ENCODE measurements at regions not wholly inside any gene's neighbourhood (a gene's known extent, or its start where the extent isn't known, plus 50 kb on each side); places are given as distances from the start of the nearest gene placed in this dataset.

DNA sequence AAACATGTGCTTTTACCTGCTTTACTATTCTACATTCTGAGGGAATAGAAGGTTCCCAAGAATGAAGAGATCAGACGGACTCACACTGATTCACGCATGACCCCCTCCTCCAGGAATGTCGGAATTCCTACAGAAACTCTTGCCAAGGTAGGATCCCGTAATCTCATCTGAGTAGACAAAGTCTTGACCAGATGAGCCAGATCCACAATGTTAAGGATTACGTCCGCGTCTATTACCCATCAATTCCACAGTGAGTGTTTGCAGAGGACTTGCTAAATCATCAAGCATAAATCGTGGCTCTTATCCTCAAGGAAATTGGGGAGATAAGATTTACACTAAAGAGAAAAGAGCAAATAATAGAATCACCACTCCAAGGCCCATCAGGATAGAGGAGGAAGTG is 245.9 kb upstream of the FOXQ1 start:
- no peak for DNase-seq (ENCODE audit: low read depth, low spot score)

- no peak for DNase-seq (ENCODE audit: low read depth, low spot score)
Measured at GRCh38 chr6:1063671-1064355, 248.1 kb upstream of the FOXQ1 start.

GRCh38 chr6:1062786-1063545 is 248.9 kb upstream of the FOXQ1 start:
- peak; percentile 24 for DNase-seq (ENCODE audit: low read depth, low spot score)

DNA sequence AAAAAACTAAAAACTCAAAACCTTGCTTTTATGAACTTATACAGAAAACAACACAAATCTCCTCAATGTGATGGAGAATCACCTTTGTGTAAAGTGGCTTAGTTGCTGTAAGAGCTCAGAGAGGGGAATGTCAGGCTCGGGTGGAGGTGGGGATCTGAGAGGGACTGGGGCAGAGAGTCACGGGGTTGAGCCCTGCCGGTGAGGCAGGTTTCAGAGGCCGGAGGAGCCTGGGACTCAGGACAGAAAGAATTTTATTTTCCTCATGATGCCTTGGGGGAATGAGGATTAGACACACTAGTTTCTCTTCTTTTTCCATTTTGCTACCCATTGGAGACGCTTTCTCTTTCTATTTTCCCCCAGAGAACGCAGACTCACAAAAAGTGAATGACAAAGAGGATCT is 252.3 kb upstream of the FOXQ1 start:
- DNase-seq (ENCODE audit: low read depth, low spot score): peak; percentile 22

- DNase-seq (ENCODE audit: low read depth, low spot score): no peak
Measured at GRCh38 chr6:1057490-1058135, 254.3 kb upstream of the FOXQ1 start.

DNA sequence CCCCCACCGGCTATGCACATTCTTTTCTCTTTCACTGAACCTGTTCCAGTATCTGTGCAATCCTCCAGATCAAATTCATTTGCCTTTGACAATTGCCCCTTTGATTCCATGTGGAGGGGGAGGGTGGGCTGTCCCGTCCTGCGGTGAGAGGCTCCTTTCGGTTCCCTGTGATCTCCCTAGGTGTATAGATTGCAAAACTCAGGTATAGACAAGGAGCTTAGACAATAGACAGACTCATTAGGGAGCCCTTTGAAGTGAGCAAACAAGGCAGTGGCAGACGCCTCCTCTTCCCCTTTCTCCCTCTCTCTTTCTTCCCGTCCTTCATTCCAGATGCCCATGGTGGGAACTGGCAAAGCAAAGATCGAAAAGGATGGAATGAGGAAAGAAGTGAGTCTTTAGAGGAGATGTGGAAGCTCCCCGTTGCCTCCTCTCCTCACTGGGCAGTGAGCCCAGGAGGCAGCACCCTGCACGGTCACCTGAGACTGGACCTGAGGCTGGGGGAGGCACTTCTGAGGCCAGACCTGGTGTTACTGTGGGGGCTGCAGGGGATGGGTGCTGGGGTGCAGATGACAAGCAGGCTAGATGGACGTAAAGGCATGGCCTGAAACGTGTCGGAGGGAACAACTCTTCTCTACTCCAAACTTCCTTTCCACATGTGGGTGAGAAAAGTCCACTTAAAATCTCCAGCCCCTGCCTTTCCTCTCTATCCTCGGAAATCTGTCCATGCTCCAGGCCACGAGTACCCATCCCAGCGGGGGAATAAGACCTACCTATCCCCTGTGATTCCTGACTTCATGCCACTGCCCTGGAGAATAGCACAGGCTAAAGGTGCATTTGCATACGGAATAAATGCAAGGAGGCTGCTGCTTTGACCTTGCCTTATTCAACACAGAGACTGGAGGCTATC is 256.6 kb upstream of the FOXQ1 start:
- peak; percentile 22 for DNase-seq (ENCODE audit: low read depth, low spot score)

- no peak for DNase-seq (ENCODE audit: low read depth, low spot score)
Measured at GRCh38 chr6:1054653-1055014, 257.3 kb upstream of the FOXQ1 start.

GRCh38 chr6:1053586-1053985 is 258.3 kb upstream of the FOXQ1 start:
- no peak for DNase-seq (ENCODE audit: low read depth, low spot score)

GRCh38 chr6:1052262-1052661 is 259.6 kb upstream of the FOXQ1 start:
- DNase-seq (ENCODE audit: low read depth, low spot score): no peak

DNA sequence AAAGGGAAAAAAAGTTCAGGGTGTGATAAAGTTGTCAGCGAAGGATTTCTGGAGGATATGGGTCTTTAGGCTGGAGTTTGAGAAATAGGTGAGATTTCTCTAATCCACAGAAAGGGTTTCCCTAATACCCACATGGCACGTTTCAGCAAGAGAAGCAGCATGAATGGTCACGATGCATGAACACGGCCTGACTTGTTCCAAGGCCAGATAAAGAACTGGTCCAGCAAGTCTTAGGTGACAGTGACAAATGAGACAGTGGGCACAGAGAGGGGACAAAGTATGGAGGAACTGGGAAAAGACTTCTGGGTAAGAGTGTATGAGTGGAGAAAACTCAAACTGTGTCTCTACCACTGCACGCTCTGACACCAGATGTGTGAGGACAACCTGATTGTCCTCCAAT is 262.0 kb upstream of the FOXQ1 start:
- DNase-seq (ENCODE audit: low read depth, low spot score): no peak

DNA sequence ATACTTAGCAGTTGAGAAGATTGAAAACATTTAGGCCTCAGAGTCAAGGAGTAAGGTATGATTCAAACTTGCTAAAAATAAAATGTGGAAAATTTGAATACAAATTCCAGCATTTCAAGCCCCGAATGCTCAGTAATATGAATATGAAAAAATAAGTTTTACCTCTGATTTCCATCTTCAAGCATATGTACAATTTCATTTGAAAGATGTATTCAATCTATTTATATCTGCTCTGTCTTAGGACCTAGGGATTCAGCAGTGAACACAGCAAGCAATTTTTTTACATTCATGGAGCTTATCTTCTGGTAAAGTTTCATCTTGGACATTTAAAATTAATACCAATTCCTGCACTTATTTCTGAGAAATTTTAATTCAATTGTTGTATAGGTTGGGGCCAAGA is 262.7 kb upstream of the FOXQ1 start:
- no peak for DNase-seq (ENCODE audit: low read depth, low spot score)

- DNase-seq (ENCODE audit: low read depth, low spot score): no peak
Measured at GRCh38 chr6:1047981-1048541, 263.8 kb upstream of the FOXQ1 start.

DNA sequence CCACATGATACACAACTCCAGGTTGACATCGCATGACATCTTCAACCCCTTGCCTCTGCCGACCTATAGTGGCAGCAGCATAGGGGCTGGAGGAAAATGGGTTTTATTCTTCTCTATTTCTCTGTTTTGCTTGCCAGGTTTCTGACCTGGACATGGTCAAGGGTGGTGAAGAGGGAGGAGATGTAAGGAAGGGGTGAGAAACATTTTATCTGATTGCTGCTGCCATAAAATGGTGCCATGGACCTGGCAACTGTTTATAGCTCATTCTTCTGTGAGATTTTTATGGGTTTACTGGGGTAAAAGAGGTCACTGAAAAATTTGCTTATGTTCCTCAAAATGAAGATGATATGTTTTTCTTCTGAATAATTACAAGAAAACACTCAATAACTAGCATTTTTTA is 266.7 kb upstream of the FOXQ1 start:
- DNase-seq (ENCODE audit: low read depth, low spot score): no peak

DNA sequence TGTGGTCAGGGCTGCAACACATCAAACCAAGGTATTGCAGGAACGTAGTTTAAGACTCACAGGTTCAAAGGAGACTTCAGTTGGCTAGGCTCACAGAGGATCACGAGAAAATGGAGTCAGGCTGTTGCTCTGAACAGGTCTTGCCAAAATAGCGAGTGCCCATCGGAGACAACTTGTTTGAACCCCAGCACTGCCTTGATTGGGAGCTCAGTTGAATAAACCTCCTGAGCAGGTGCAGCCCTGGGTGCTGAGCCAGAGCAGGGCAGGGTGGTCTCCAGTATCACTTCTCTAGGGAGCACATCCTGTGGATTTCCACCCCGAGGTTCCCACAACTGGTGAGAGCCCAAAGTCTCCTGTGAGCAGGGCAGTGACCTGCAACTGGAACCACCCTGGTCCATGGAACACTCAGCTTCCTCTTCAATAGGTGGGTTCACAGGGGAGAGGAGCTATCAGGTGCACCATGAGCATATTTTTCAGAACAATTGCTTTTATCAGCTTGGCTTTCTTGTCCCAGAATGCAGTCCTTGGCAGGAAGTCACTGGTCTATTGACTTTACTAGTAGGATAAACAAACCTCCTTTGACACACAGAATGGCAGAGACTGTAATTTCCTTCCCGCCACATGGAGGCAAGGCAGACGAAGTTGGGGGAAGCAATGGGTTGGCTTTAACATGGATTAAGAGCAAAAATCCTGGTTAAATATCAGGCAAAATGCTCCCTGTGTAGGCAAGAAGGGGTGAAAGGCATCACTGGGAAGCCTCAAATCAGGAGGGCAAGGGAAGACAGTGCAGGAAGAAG is 267.7 kb upstream of the FOXQ1 start:
- DNase-seq (ENCODE audit: low read depth, low spot score): no peak

DNA sequence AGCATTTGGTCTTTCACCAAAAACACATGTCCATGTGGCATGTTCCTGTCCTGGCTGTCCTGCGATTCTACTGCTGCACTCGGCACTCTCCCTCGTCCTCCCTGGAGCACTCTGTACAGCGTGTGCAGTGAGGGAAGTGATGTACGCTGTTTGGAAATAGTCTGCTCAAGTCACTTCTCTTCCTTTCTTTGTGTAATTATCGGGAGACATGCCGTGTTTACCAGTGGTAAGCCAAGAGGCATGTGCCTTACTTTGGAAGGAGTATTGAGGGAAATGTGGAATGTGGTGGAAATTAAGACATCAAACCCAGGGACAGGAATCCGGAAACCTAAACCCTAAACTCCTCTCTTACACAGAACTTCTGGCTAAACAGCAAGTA is 268.5 kb upstream of the FOXQ1 start:
- no peak for DNase-seq (ENCODE audit: low read depth, low spot score)

DNA sequence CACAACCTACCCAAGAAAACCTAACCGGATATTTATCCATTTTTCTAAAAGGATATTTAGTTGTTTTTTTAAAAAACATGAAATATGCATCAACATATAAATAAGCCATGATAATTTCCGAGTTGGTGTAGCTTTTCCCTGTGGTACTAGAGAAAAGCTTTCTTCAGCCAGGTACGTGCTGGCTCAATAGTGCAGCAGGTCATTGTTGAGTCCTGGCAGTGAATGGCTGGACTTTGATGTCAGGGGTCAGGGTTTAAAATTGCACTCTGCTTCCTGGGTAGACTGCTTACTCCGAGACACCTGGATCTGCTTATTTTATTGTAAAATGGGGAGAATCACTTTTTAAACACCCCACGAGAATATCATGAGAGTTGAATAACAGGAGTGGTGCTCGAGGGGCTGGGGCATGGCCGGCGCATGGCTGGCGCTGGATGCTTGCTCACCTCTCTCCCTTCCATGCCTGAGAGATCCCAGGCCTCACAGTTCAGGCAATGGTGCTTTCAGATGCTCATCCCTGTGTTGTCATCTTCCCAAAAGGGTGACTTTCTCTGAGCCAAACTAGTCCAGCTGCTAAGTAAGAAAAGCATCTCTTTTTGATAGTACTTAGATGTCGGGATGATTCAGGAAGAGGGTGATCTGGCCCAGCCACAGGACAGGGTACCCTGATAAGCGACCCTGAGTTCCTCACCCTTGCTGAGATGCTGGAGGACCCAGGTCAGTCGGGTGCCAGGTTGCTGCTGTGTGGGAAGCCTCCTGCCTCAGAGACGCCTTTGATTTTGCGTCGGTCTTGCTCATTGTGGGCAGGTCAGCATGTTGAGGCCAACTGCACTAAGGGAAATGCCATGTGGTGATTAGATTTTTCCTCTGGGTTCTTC is 269.1 kb upstream of the FOXQ1 start:
- no peak for DNase-seq (ENCODE audit: low read depth, low spot score)

DNA sequence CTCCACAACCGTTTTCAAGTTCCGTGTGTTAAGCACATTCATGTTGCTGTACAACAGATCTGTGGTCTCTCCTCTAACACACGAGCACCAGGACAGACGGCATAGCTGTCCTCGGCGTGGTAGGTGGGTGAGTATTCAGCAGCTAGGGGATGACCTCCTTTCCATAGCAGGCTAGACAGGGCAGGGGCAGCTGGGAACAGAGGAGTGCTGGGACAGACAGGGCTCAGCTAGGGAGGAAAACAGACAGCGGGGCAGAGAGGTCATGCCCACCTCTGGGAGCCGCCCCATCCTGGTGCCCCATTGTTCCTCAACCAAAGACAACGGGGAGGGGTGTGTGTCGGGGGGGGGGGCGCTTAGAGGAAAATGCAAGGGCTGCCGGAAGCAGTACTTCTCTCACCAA is 271.5 kb upstream of the FOXQ1 start:
- DNase-seq (ENCODE audit: low read depth, low spot score): no peak

DNA sequence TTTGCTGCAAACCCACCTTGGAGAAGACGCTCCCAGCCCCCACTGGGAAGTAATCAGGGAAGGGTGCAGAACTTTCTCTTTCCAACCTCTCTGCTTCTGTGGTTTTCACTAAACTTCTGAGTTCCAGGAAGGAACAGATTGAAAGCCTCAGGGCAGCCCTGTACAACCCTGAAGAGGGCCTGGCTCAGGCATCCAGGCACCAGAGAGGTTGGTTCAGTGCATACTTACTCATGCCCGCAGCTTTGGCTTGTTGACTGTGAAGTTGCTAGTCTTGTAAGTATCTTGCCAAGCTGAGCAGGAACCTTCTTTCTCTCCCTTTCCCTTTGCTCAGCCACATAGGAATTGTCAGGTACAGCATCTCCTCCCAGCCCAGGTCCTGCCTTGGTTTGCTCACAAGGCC is 272.2 kb upstream of the FOXQ1 start:
- DNase-seq (ENCODE audit: low read depth, low spot score): no peak

- no peak for DNase-seq (ENCODE audit: low read depth, low spot score)
Measured at GRCh38 chr6:1039191-1039590, 272.7 kb upstream of the FOXQ1 start.
